ENCODE measurements at regions not wholly inside any gene's neighbourhood (a gene's known extent, or its start where the extent isn't known, plus 50 kb on each side); places are given as distances from the start of the nearest gene placed in this dataset.

DNA sequence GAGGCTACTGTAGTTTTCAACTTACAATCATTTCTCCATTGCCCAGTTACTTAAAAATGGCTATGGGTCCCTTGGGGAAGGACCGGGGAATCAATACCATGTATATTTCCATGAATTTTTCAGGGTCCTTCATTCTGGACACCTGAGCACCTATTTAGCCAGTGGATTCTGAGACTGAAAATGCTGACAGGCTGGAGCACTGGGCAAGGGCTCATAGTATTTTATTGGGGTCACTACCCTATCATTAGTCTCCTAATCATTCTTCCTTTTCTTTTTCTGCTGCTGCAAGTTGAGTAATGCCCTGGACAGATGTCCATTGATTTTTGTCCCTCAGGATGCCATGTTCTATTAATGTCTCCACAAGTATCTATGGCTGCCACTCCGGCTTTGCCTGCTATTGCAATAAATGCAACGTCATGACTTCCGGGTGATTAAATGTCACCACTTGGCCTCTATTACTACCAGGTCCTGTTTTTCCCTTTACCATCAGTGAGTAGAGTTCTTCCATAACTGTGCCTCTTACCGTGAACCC is 279.3 kb upstream of the FBXL7 start:
- POLR2A ChIA-PET (ENCODE audit: unreplicated experiment), result no interaction called here
- BruUV-seq (replicated peaks), result no TSS peak
- in situ Hi-C loops (cut with MboI; ENCODE audit: low sequenced_read_pairs), result no loop called here

More for the DNA sequence above, 279.3 kb upstream of the FBXL7 start:
- dilution Hi-C loops (cut with HindIII; ENCODE audit: low sequenced_read_pairs, unreplicated experiment), result no loop called here
- Histone ChIP-seq H3K4me2 (ENCODE audit: low read depth, low read length) (no peak overlapping the region), H4K5ac (ENCODE audit: low read depth, low read length) (no peak overlapping the region), H3K4ac (ENCODE audit: low read depth, low read length) (no peak overlapping the region), H3K4me1 (ENCODE audit: control insufficient read depth, insufficient read depth, low read length) (no peaks in the 10 kb centered on the region), H2BK15ac (ENCODE audit: low read depth, low read length) (no peak overlapping the region), H3K36me3 (ENCODE audit: control insufficient read depth, insufficient read depth, low read length) (no peaks in the 10 kb centered on the region), H2BK120ac (ENCODE audit: low read depth, low read length) (no peak overlapping the region), H3K23ac (ENCODE audit: low read depth, low read length) (no peak overlapping the region), H2AK5ac (ENCODE audit: low read depth, low read length) (no peak overlapping the region), H2AK9ac (replicated peaks; ENCODE audit: low read depth, low read length, poor library complexity) (no peak overlapping the region), H3K9ac (ENCODE audit: low read depth, low read length) (no peak overlapping the region), H2AFZ (replicated peaks; ENCODE audit: low read length, poor library complexity) (no peak overlapping the region), H4K91ac (ENCODE audit: insufficient read depth, low read depth, low read length) (no peak overlapping the region), H2BK5ac (ENCODE audit: low read depth, low read length, poor library complexity, severe bottlenecking) (no peak overlapping the region), H3K27ac (ENCODE audit: insufficient read depth, low read length) (no peak overlapping the region), H3K9me3 (ENCODE audit: control insufficient read depth, insufficient read depth, low read length) (no peaks in the 10 kb centered on the region), H3K79me1 (ENCODE audit: low read depth in 1 of 2, low read length in 2 of 2) (no peaks in the 10 kb centered on the region), H3K56ac (ENCODE audit: extremely low read depth, insufficient read depth, low read length) (no peak overlapping the region), H3K18ac (ENCODE audit: low read depth, low read length) (no peak overlapping the region), H4K8ac (ENCODE audit: low read depth in 2 of 2, low read length in 2 of 2) (no peak overlapping the region), H3K14ac (replicated peaks; ENCODE audit: low read depth, low read length) (no peak overlapping the region), H3K9me1 (ENCODE audit: insufficient read depth, low read length) (no peaks in the 10 kb centered on the region), H2BK20ac (ENCODE audit: low read depth, low read length) (no peak overlapping the region), H3K27me3 (ENCODE audit: control insufficient read depth, insufficient read depth, low read length) (peaks cover 2% of the 10 kb centered on the region), H4K20me1 (ENCODE audit: insufficient read depth, low read length) (no peaks in the 10 kb centered on the region), H3K4me3 (ENCODE audit: insufficient read depth, low read depth, low read length) (no peak overlapping the region)
- TF ChIP-seq MXI1 (IDR thresholded peaks at IDR 0.05; ENCODE audit: borderline replicate concordance, low read depth, low read length), result no peak
- TF ChIP-seq POLR2A (IDR thresholded peaks at IDR 0.05; ENCODE audit: low read depth, low read length), result no peak
- no peak for TF ChIP-seq MAZ (IDR thresholded peaks at IDR 0.05; ENCODE audit: borderline replicate concordance, low read depth, low read length)
- no peak for TF ChIP-seq CEBPB (IDR thresholded peaks at IDR 0.05; ENCODE audit: low read depth, low read length)
- TF ChIP-seq FOS (IDR thresholded peaks at IDR 0.05; ENCODE audit: low read depth, low read length), result no peak
- no peak for TF ChIP-seq RFX5 (IDR thresholded peaks at IDR 0.05; ENCODE audit: low read depth, low read length)
- TF ChIP-seq RAD21 (IDR thresholded peaks at IDR 0.05; ENCODE audit: low read length), result no peak
- CTCF ChIA-PET, result no interaction called here
- ATAC-seq (ENCODE audit: low read depth), result no peak
- intact Hi-C loops (cut with micrococcal nuclease), result no loop called here
- WGBS, 2 experiments (ENCODE audit: extremely low coverage in 2 of 2, insufficient read length in 1 of 2), result 80% methylated on average over 1 of the region's 5 CpGs; no CpG with 5 or more reads in 1 of the 2 experiments
- no peak for DNase-seq

All from IMR-90 (cell line).